ENCODE measurements at regions not wholly inside any gene's neighbourhood (a gene's known extent, or its start where the extent isn't known, plus 50 kb on each side); places are given as distances from the start of the nearest gene placed in this dataset.

DNA sequence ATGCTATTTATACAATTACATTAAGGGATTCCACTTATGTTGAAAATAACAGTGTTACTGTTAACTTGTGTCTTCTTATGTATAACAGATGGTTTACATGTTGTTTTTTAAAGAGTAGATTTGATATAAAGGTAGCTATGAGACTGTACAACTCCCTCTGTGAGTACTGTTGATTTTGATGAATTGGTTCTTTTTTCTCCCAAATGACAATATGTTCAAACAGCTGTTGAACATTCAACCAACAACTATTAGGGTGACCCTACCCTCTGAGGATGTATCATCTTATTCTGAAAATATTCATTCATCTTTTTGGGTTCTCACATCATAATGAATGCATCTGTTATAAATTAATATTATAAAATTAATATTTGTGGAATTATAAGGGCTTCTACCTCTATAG is 456.9 kb upstream of the MGAT4C start:
- Histone ChIP-seq H3K36me3 (ENCODE audit: insufficient read depth, low read length) (no peaks in the 10 kb centered on the region), H2AFZ (ENCODE audit: low read depth, low read length) (peak overlapping the region; percentile 13), H3K4me2 (ENCODE audit: low read length) (peak overlapping the region; percentile 70), H4K20me1 (ENCODE audit: insufficient read depth, low read length) (no peaks in the 10 kb centered on the region), H3K4me3 (ENCODE audit: insufficient read depth, low read depth, low read length) (no peak overlapping the region), H3K4me1 (ENCODE audit: insufficient read depth, low read length) (peaks cover 15% of the 10 kb centered on the region), H3K27ac (ENCODE audit: low read depth, low read length) (peak overlapping the region; percentile 87), H3K27me3 (ENCODE audit: insufficient read depth, low read length) (no peaks in the 10 kb centered on the region), H3K9me3 (ENCODE audit: insufficient read depth, low read depth, low read length) (peaks cover 7% of the 10 kb centered on the region), H3K79me2 (ENCODE audit: insufficient read depth, low read length) (no peaks in the 10 kb centered on the region), H3K9ac (ENCODE audit: low read length) (peak overlapping the region; percentile 56)
- FAIRE-seq (peak; percentile 9), DNase-seq (ENCODE audit: low read depth) (no peak)
- Mint-ChIP-seq H3K9me3 (ENCODE audit: unreplicated experiment) (peaks cover 8% of the 10 kb centered on the region), H3K27ac (ENCODE audit: unreplicated experiment) (peak overlapping the region; percentile 98), H3K4me1 (ENCODE audit: low read depth, unreplicated experiment) (peaks cover 21% of the 10 kb centered on the region), H3K4me3 (ENCODE audit: unreplicated experiment) (no peak overlapping the region), H3K36me3 (ENCODE audit: low read depth, unreplicated experiment) (no peaks in the 10 kb centered on the region), H3K27me3 (ENCODE audit: low read depth, unreplicated experiment) (no peaks in the 10 kb centered on the region)
- no peak for TF ChIP-seq EZH2 (IDR thresholded peaks at IDR 0.05; ENCODE audit: insufficient read depth, low read length)
- TF ChIP-seq, protein P1, sequence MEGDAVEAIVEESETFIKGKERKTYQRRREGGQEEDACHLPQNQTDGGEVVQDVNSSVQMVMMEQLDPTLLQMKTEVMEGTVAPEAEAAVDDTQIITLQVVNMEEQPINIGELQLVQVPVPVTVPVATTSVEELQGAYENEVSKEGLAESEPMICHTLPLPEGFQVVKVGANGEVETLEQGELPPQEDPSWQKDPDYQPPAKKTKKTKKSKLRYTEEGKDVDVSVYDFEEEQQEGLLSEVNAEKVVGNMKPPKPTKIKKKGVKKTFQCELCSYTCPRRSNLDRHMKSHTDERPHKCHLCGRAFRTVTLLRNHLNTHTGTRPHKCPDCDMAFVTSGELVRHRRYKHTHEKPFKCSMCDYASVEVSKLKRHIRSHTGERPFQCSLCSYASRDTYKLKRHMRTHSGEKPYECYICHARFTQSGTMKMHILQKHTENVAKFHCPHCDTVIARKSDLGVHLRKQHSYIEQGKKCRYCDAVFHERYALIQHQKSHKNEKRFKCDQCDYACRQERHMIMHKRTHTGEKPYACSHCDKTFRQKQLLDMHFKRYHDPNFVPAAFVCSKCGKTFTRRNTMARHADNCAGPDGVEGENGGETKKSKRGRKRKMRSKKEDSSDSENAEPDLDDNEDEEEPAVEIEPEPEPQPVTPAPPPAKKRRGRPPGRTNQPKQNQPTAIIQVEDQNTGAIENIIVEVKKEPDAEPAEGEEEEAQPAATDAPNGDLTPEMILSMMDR (IDR thresholded peaks at IDR 0.05; ENCODE audit: insufficient read depth, low read depth, low read length) = no peak

DNA sequence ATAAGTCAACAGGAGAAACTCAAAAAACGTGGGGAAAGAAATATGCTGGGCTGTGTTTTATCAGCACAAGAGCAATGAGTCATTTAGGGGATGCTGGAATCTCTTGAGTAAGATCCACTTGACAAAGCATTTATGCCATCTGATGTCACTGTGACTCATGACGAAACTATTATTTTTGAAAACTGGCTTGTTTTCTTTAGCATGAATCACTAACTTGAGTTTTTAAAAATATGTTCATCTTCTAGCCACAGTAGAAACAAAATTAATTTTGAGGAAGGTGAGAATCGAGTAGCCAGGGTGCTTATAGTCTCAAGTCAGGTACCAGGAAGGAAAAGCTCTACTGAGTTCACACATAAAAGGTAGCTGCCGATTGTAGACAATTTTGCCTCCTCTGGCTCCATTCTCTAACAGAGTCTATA is 456.2 kb upstream of the MGAT4C start:
- H3K27me3 ChIP-seq (ENCODE audit: insufficient read depth, low read length) = no peaks in the 10 kb centered on the region
- no peak overlapping the region for H2AFZ ChIP-seq (ENCODE audit: low read depth, low read length)
- peaks cover 15% of the 10 kb centered on the region for H3K4me1 ChIP-seq (ENCODE audit: insufficient read depth, low read length)
- no peaks in the 10 kb centered on the region for H3K27me3 Mint-ChIP-seq (ENCODE audit: low read depth, unreplicated experiment)
- H3K36me3 ChIP-seq (ENCODE audit: insufficient read depth, low read length) = no peaks in the 10 kb centered on the region
- peak overlapping the region; percentile 56 for H3K9ac ChIP-seq (ENCODE audit: low read length)
- FAIRE-seq = peak; percentile 99
- peak overlapping the region; percentile 70 for H3K4me2 ChIP-seq (ENCODE audit: low read length)
- TF ChIP-seq, protein P1 (IDR thresholded peaks at IDR 0.05; ENCODE audit: insufficient read depth, low read depth, low read length) = no peak
- peak overlapping the region; percentile 87 for H3K27ac ChIP-seq (ENCODE audit: low read depth, low read length)
- H3K4me3 ChIP-seq (ENCODE audit: insufficient read depth, low read depth, low read length) = peak overlapping the region; percentile 15
- peaks cover 21% of the 10 kb centered on the region for H3K4me1 Mint-ChIP-seq (ENCODE audit: low read depth, unreplicated experiment)
- H3K36me3 Mint-ChIP-seq (ENCODE audit: low read depth, unreplicated experiment) = no peaks in the 10 kb centered on the region
- H3K4me3 Mint-ChIP-seq (ENCODE audit: unreplicated experiment) = peak overlapping the region; percentile 31
- peak; percentile 99 for DNase-seq (ENCODE audit: low read depth)
- H4K20me1 ChIP-seq (ENCODE audit: insufficient read depth, low read length) = no peaks in the 10 kb centered on the region
- no peaks in the 10 kb centered on the region for H3K79me2 ChIP-seq (ENCODE audit: insufficient read depth, low read length)
- H3K27ac Mint-ChIP-seq (ENCODE audit: unreplicated experiment) = peak overlapping the region; percentile 98
- peaks cover 8% of the 10 kb centered on the region for H3K9me3 Mint-ChIP-seq (ENCODE audit: unreplicated experiment)
- peaks cover 7% of the 10 kb centered on the region for H3K9me3 ChIP-seq (ENCODE audit: insufficient read depth, low read depth, low read length)

DNA sequence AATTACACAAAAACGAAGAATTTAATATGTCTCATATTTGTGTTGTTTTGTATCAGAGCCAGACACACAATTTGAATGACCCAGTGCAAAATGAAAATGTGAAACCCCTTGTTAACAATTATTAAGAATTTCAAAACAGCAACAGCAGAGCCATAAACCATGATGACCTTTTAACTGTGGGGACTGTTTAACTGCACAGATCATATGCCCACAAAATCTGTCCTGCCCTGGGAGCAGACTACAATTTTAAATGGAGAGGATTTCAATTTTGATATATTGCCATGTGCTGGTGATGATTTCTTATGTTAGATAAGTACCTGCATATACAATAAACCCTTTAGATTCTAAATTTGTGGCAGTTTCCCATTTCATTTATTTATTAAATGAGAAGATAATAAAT is 455.5 kb upstream of the MGAT4C start:
- no peak for TF ChIP-seq EZH2 (IDR thresholded peaks at IDR 0.05; ENCODE audit: insufficient read depth, low read length)
- TF ChIP-seq, protein P1 (IDR thresholded peaks at IDR 0.05; ENCODE audit: insufficient read depth, low read depth, low read length) = no peak
- FAIRE-seq (no peak), DNase-seq (ENCODE audit: low read depth) (no peak)
- Mint-ChIP-seq H3K27me3 (ENCODE audit: low read depth, unreplicated experiment) (no peaks in the 10 kb centered on the region), H3K4me3 (ENCODE audit: unreplicated experiment) (no peak overlapping the region), H3K27ac (ENCODE audit: unreplicated experiment) (peak overlapping the region; percentile 14), H3K9me3 (ENCODE audit: unreplicated experiment) (peaks cover 13% of the 10 kb centered on the region), H3K4me1 (ENCODE audit: low read depth, unreplicated experiment) (peaks cover 21% of the 10 kb centered on the region), H3K36me3 (ENCODE audit: low read depth, unreplicated experiment) (no peaks in the 10 kb centered on the region)
- Histone ChIP-seq H3K9me3 (ENCODE audit: insufficient read depth, low read depth, low read length) (peaks cover 7% of the 10 kb centered on the region), H3K9ac (ENCODE audit: low read length) (no peak overlapping the region), H4K20me1 (ENCODE audit: insufficient read depth, low read length) (no peaks in the 10 kb centered on the region), H3K27ac (ENCODE audit: low read depth, low read length) (peak overlapping the region; percentile 68), H2AFZ (ENCODE audit: low read depth, low read length) (no peak overlapping the region), H3K4me1 (ENCODE audit: insufficient read depth, low read length) (peaks cover 15% of the 10 kb centered on the region), H3K27me3 (ENCODE audit: insufficient read depth, low read length) (no peaks in the 10 kb centered on the region), H3K36me3 (ENCODE audit: insufficient read depth, low read length) (no peaks in the 10 kb centered on the region), H3K79me2 (ENCODE audit: insufficient read depth, low read length) (no peaks in the 10 kb centered on the region), H3K4me3 (ENCODE audit: insufficient read depth, low read depth, low read length) (no peak overlapping the region), H3K4me2 (ENCODE audit: low read length) (no peak overlapping the region)

Data from astrocyte (in vitro differentiated cells and primary cell).